ENCODE measurements at regions not wholly inside any gene's neighbourhood (a gene's known extent, or its start where the extent isn't known, plus 50 kb on each side); places are given as distances from the start of the nearest gene placed in this dataset.
"Not testable (repeated sequence)": the region's sequence is repeated elsewhere in the genome, so short reads cannot be mapped to it uniquely, and the experiment has no call there.

DNA sequence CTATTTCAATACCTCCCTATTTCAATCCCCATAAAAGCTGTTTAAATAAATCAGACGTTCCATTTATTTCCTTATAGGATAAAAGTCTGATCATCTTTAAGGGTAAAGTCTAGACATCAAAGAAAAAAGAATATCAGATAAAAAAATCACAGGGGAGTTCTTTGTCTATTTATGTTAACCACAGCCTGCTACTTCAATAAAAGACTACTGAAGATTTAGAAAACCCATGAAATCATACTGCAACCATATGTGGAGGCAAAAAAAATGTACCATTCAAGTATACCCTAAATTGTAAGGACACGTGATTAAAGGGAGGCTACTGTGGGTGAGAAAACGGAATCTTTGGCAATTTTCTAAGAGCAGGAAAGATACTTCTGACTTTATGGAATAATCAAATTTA is 108.2 kb upstream of the TNFSF4 start:
- no peaks in the 10 kb centered on the region for H3K4me1 Mint-ChIP-seq
- H3K9me3 Mint-ChIP-seq, result peaks cover 2% of the 10 kb centered on the region

DNA sequence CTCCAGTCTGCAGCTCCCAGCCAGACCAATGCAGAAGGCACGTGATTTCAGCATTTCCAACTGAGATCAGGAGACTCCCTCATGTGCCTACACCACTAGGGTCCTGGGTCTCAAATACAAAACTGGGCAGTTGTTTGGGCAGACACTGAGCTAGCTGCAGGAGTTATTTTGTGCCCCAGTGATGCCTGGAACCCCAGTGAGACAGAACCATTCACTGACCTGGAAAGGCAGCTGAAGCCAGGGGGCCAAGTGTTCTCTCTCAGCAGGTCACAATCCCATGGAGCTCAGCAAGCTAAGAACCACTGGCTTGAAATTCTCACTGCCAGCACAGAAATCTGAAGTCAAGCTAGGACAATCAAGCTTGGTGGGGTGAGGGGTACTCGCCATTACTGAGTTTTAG is 111.7 kb upstream of the TNFSF4 start:
- ATAC-seq, result no peak
- Mint-ChIP-seq H3K36me3 (peaks cover 50% of the 10 kb centered on the region), H3K9me3 (peaks cover 6% of the 10 kb centered on the region), H3K4me1 (no peaks in the 10 kb centered on the region), H3K27ac (no peak overlapping the region), H3K27me3 (no peaks in the 10 kb centered on the region), H3K4me3 (no peak overlapping the region)

More for the DNA sequence above, 108.2 kb upstream of the TNFSF4 start:
- H3K27ac Mint-ChIP-seq, result no peak overlapping the region
- no peak overlapping the region for H3K4me3 Mint-ChIP-seq
- no peak for ATAC-seq
- peaks cover 32% of the 10 kb centered on the region for H3K36me3 Mint-ChIP-seq
- H3K27me3 Mint-ChIP-seq, result no peaks in the 10 kb centered on the region

DNA sequence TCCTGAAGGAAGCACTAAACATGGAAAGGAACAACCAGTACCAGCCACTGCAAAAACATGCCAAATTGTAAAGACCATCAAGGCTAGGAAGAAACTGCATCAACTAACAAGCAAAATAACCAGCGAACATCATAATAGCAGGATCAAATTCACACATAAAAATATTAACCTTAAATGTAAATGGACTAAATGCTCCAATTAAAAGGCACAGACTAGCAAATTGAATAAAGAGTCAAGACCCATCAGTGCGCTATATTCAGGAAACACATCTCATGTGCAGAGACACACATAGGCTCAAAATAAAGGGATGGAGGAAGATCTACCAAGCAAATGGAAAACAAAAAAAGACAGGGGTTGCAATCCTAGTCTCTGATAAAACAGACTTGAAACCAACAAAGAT is 117.2 kb upstream of the TNFSF4 start:
- H3K4me1 Mint-ChIP-seq, result not testable (repeated sequence)

DNA sequence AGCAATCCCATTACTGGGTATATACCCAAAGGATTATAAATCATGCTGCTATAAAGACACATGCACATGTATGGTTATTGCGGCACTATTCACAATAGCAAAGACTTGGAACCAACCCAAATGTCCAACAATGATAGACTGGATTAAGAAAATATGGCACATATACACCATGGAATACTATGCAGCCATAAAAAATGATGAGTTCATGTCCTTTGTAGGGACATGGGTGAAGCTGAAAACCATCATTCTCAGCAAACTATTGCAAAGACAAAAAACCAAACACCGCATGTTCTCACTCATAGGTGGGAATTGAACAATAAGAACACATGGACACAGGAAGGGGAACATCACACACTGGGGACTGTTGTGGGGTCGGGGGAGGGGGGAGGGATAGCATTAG is 120.9 kb upstream of the TNFSF4 start:
- not testable (repeated sequence) for H3K4me3 Mint-ChIP-seq, ATAC-seq, H3K27ac Mint-ChIP-seq, H3K9me3 Mint-ChIP-seq, H3K27me3 Mint-ChIP-seq
- Mint-ChIP-seq H3K4me1 (peaks cover 22% of the 10 kb centered on the region), H3K36me3 (peaks cover 21% of the 10 kb centered on the region)

More for the DNA sequence above, 117.2 kb upstream of the TNFSF4 start:
- H3K4me3 Mint-ChIP-seq, H3K27me3 Mint-ChIP-seq, ATAC-seq, H3K9me3 Mint-ChIP-seq, H3K27ac Mint-ChIP-seq: not testable (repeated sequence)
- peaks cover 53% of the 10 kb centered on the region for H3K36me3 Mint-ChIP-seq

DNA sequence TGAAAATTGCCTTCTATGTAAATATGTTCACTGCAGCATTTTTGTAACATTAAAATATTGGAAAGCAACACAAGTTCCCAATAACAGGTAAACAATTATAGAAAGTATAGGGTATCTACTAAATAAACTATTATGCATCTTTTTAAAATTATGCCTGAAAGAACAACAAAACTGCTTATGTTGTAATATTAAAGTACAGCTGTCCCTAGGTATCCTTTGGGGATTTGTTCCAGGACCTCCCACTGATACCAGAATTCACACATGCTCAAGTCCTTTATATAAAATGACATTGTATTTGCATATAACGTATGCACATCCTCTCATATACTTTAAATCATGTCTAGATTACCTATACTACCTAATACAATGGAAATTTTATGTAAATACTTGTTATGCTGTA is 121.8 kb upstream of the TNFSF4 start:
- Mint-ChIP-seq H3K9me3 (no peaks in the 10 kb centered on the region), H3K27me3 (no peaks in the 10 kb centered on the region), H3K4me1 (peaks cover 30% of the 10 kb centered on the region), H3K4me3 (no peak overlapping the region), H3K36me3 (peaks cover 14% of the 10 kb centered on the region), H3K27ac (peak overlapping the region; percentile 37)
- no peak for ATAC-seq

DNA sequence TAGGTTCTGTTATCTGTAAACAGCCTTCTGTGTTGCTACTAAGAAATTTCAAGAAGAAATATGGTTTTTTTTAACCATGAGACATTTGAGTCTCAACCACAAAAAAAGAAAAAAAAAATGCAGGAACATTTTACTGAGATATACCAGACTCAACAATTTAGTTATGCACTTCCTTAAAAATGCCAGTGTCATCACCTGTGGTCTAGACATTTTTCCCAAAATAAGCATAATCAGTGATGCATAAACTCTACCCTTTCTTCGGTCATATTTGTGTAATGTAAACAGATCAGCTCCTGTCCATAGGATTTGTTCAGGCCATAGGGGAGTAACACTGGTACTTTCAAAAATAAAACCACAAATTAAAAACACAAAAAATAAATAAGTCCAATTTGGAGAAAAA is 122.6 kb upstream of the TNFSF4 start:
- Mint-ChIP-seq H3K27ac (peak overlapping the region; percentile 37), H3K4me1 (peaks cover 35% of the 10 kb centered on the region), H3K27me3 (no peaks in the 10 kb centered on the region), H3K36me3 (peaks cover 8% of the 10 kb centered on the region), H3K4me3 (no peak overlapping the region), H3K9me3 (no peaks in the 10 kb centered on the region)
- peak; percentile 49 for ATAC-seq

DNA sequence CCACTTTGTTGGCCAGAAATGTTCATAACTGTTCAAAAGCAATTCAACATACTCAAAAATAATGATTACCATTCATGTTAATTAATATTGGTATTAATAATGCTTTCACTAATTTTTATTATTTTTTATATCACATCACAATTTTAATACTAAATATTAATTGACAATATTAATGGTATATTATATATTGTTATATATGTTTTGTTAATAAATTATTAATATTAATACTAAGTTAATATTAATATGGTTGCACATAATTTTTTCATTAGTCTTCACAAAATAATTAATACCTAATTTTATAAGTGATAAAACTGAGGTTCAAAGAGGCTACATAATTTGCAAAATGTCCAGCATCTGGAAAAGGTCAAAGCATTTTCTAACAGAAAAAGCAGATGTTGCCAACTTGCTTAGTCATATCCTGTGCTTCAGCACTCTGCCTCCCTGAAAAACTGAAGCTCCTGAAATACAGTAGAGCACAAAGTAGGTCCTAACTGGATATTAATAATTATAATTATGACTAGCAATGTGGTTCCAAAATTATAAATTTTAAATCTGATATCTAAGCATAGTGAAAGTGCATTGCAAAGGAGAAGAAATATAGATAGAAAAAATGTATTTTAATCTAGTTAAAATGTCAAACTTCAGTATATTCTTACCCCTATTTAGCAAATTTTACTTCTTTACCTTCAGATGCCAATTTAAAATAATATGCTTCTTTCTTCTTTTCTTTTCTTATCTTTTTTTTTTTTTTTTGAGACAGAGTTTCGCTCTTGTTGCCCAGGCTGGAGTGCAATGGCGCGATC is 123.2 kb upstream of the TNFSF4 start:
- Mint-ChIP-seq H3K4me1 (peaks cover 41% of the 10 kb centered on the region), H3K27me3 (no peaks in the 10 kb centered on the region), H3K36me3 (peaks cover 5% of the 10 kb centered on the region), H3K9me3 (no peaks in the 10 kb centered on the region), H3K27ac (peak overlapping the region; percentile 94), H3K4me3 (peak overlapping the region; percentile 66)
- ATAC-seq, result no peak

DNA sequence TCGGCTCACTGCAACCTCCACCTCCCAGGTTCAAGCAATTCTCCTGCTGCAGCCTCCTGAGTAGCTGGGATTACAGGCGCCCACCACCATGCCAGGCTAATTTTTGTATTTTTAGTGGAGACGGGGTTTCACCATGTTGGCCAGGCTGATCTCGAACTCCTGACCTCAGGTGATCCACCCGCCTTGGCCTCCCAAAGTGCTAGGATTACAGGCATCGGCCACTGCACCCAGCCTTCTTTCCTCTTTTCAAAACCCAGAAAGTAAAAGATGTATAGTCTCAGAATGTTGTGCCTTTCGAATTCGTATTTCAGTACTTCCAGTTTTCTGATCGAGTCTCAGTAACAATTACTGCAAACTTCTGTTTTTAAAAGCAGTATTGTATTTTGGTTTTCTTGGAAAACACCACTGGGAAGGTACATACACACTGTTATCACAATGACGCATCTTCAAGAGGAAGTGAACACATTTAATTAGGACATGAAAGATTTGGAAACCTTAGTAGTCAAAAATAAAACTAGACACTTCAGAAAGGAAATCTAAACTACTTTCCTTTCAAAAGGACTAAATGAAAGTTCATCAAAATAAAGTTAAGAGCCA is 123.9 kb upstream of the TNFSF4 start:
- Mint-ChIP-seq H3K4me3 (peak overlapping the region; percentile 66), H3K27ac (peak overlapping the region; percentile 94), H3K4me1 (peaks cover 41% of the 10 kb centered on the region)
- H3K27me3 Mint-ChIP-seq, H3K36me3 Mint-ChIP-seq, H3K9me3 Mint-ChIP-seq: not testable (repeated sequence)
- peak; percentile 72 for ATAC-seq

DNA sequence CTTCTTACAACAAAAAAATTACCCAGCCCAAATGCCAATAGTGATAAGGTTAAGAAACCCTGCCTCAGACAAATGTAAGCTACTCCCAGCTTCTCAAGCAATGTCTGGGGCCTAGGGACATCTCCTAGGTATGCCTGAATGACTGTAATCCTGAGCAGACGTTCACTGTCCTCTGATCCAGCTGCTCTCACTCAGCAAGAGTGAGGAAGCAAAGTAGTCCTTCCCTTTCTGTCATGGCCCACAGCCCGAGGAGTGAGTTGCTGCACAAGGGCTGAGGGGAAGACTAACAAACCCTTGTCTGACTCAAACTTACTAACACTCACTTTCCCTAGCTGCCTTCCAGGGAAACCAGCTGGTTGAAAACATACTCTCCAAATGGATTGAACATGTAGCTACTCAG is 124.9 kb upstream of the TNFSF4 start:
- peak overlapping the region; percentile 94 for H3K27ac Mint-ChIP-seq
- peaks cover 41% of the 10 kb centered on the region for H3K4me1 Mint-ChIP-seq
- no peak overlapping the region for H3K4me3 Mint-ChIP-seq
- no peaks in the 10 kb centered on the region for H3K27me3 Mint-ChIP-seq
- ATAC-seq, result no peak
- no peaks in the 10 kb centered on the region for H3K36me3 Mint-ChIP-seq
- no peaks in the 10 kb centered on the region for H3K9me3 Mint-ChIP-seq

DNA sequence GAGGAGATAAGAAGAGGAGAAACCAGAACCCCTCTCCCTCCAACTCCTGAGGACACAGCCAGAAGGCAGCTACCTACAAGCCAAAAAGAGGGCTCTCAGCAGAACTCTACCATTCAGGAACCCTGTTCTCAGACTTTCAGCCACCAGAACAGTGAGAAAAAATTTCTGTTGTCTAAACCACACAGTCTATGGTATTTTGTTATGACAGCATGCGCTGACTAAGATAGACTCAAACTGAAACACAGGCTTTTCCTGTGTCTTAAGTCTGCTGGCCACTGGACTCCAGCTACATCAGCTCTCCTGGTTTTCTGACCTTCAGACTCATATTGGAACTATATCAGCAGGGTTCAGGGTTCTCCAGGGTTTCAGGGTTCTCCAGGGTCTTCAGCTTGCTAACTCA is 126.5 kb upstream of the TNFSF4 start:
- H3K9me3 Mint-ChIP-seq, result no peaks in the 10 kb centered on the region
- no peak overlapping the region for H3K4me3 Mint-ChIP-seq
- peak; percentile 83 for ATAC-seq
- peak overlapping the region; percentile 94 for H3K27ac Mint-ChIP-seq
- H3K36me3 Mint-ChIP-seq, result no peaks in the 10 kb centered on the region
- no peaks in the 10 kb centered on the region for H3K27me3 Mint-ChIP-seq
- peaks cover 41% of the 10 kb centered on the region for H3K4me1 Mint-ChIP-seq

DNA sequence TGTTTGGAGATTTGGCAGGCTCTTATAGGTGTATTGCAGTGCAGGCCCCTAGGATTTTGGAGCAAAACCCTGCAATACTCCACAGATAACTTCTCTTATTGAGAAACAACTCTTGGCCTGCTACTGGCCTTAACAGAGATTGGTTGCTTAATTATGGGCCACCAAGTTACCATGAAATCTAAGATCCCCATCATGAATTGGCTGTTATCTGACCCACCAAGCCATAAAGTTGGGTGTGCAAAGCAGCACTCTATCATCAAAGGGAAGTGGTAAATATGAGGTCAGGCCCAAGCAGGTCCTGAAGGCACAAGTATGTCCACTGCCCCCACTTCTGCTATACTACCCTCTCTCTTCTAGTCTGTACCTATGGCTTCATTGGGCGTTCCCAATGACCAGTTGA is 130.0 kb upstream of the TNFSF4 start:
- H3K4me1 Mint-ChIP-seq, result peaks cover 26% of the 10 kb centered on the region

DNA sequence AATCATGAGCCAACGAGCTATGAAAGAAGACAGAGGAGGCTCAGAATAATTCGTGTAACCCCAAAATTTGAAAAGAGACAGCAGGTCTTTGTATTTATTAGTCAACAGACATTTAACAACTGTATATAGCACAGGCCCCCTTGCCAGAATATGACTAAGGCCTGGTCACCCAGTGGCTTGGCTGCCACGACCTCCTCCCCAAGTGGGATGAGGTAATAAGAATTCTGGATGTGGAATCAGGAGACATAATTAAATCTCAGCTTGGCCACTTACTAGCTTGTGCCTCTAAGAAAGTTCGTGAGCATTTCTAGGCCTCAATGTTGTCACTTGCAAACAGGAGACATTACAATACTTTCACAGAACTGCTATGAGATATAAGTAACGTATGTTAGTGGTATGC is 134.2 kb upstream of the TNFSF4 start:
- Mint-ChIP-seq H3K4me1 (no peaks in the 10 kb centered on the region), H3K9me3 (no peaks in the 10 kb centered on the region), H3K36me3 (peaks cover 22% of the 10 kb centered on the region), H3K27ac (no peak overlapping the region), H3K27me3 (no peaks in the 10 kb centered on the region), H3K4me3 (no peak overlapping the region)
- ATAC-seq, result no peak

More for the DNA sequence above, 130.0 kb upstream of the TNFSF4 start:
- Mint-ChIP-seq H3K36me3 (peaks cover 12% of the 10 kb centered on the region), H3K4me3 (no peak overlapping the region), H3K27me3 (no peaks in the 10 kb centered on the region), H3K27ac (no peak overlapping the region), H3K9me3 (no peaks in the 10 kb centered on the region)
- ATAC-seq, result no peak

DNA sequence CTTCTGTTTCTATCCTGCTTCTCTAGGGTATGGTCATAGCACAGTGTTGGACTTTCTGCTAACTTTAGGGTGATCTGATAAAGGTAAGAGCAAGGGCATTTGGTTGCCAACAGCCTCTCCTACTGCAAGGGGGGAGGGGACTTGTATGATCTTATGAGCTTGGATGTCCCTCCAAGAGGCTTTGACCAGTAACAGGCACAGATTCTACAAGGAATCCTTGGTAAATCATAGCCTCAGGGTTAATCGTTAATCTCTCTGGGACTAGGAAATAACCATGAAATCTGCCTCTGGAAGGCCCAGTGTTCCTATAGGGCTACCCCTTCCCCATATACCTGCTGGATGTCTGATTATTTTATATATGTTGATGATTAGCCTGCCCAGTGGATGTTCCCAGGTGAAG is 134.8 kb upstream of the TNFSF4 start:
- H3K36me3 Mint-ChIP-seq, result peaks cover 22% of the 10 kb centered on the region
- no peak for ATAC-seq
- H3K27ac Mint-ChIP-seq, result no peak overlapping the region
- H3K9me3 Mint-ChIP-seq, result no peaks in the 10 kb centered on the region
- no peaks in the 10 kb centered on the region for H3K4me1 Mint-ChIP-seq
- no peak overlapping the region for H3K4me3 Mint-ChIP-seq
- no peaks in the 10 kb centered on the region for H3K27me3 Mint-ChIP-seq

DNA sequence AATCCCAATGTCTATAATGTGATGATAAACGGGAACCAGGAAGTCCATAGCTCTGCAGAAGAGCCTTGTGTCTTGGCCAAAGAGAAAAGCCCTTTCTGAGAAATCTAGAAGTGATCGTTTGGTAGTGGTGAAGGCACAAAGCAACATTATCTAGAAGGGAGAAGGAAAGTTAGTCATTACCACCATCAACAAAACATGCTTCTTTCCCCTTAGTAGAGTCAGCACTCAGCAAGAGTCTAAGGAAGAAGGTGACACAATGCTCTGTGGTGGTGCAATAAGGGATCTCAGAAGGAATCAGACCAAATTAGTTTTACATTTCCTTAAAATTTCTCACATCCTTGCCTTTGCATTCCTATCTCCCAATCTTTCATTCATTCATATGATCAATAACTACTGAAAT is 134.4 kb upstream of the PRDX6 start:
- no peaks in the 10 kb centered on the region for H3K27me3 Mint-ChIP-seq
- H3K9me3 Mint-ChIP-seq, result no peaks in the 10 kb centered on the region
- H3K4me3 Mint-ChIP-seq, result no peak overlapping the region
- H3K4me1 Mint-ChIP-seq, result no peaks in the 10 kb centered on the region
- H3K27ac Mint-ChIP-seq, result no peak overlapping the region
- peaks cover 27% of the 10 kb centered on the region for H3K36me3 Mint-ChIP-seq
- no peak for ATAC-seq

DNA sequence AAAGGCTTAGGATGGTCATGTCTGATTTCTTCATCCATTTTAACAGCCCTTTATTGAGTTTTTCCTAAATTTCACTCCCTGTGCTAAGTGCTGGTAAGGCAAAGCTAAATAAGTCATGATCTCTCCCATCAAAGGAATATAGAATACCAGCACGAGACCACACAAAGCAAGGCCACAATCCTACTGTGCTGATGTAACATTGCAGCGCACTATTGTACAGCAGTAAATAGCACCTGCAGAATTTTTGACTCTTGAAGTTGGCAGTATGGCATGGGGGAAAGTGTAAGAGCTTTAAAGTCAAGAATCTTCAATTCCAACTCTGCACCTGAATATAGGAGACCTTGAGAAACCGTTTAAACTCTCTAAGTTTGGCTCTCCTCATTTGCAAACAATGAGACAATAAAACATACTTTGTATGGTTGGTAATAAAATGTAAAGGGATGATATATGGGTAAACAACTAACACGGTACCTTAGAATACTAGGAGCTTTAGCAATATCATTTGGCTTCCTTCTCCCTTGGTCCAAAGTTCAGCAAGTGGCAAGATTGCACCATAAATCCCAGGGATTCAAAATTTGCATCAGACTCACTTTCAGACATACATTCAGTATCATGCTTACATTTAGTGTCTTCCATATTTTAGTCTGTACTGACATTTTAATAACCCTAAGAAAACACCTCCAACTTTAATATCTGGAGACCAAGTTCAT is 132.9 kb upstream of the PRDX6 start:
- H3K9me3 Mint-ChIP-seq, result peaks cover 5% of the 10 kb centered on the region
- H3K4me3 Mint-ChIP-seq, result no peak overlapping the region
- no peak overlapping the region for H3K27ac Mint-ChIP-seq
- ATAC-seq, result no peak
- no peaks in the 10 kb centered on the region for H3K27me3 Mint-ChIP-seq
- no peaks in the 10 kb centered on the region for H3K4me1 Mint-ChIP-seq
- peaks cover 36% of the 10 kb centered on the region for H3K36me3 Mint-ChIP-seq
